Activated effector memory CD4-positive, alpha-beta T cell treated with Interleukin-2 at 50 U/mL for 16 hours (primary cell): ENCODE measurements at regions not wholly inside any gene's neighbourhood (a gene's known extent, or its start where the extent isn't known, plus 50 kb on each side); places are given as distances from the start of the nearest gene placed in this dataset.

ENCODE experiments used
- DNase-seq: peaks from one replicate; pipeline ENCODE4 v3.0.0-alpha.2; 2020

GRCh38 chr1:83012950-83013349, 986.0 kb downstream of the TTLL7 start:
- DNase-seq = no peak

GRCh38 chr1:83011265-83011664, 987.7 kb downstream of the TTLL7 start:
- no peak for DNase-seq

- DNase-seq = no peak
Measured at GRCh38 chr1:83006271-83006670, 992.7 kb downstream of the TTLL7 start.

- DNase-seq = no peak
Measured at GRCh38 chr1:83000286-83000685, 998.6 kb downstream of the TTLL7 start.

- DNase-seq = no peak
Measured at GRCh38 chr1:82995951-82996350, 1003.0 kb downstream of the TTLL7 start.

GRCh38 chr1:82994616-82995263, 1004.2 kb downstream of the TTLL7 start:
- DNase-seq = no peak

- no peak for DNase-seq
Measured at GRCh38 chr1:82991569-82991968, 1007.4 kb downstream of the TTLL7 start.

- no peak for DNase-seq
Measured at GRCh38 chr1:82979593-82980236, 1019.2 kb downstream of the TTLL7 start.

GRCh38 chr1:82978461-82979324, 1020.2 kb downstream of the TTLL7 start:
- DNase-seq = no peak

GRCh38 chr1:82972841-82973553, 1025.9 kb downstream of the TTLL7 start:
- no peak for DNase-seq

- no peak for DNase-seq
Measured at GRCh38 chr1:82969340-82969739, 1029.6 kb downstream of the TTLL7 start.

GRCh38 chr1:82962658-82963057, 1036.3 kb downstream of the TTLL7 start:
- DNase-seq = no peak

- no peak for DNase-seq
Measured at GRCh38 chr1:82950606-82951200, 1048.2 kb downstream of the TTLL7 start.

GRCh38 chr1:82948386-82948785, 1050.5 kb downstream of the TTLL7 start:
- no peak for DNase-seq

GRCh38 chr1:82947278-82947677, 1051.7 kb downstream of the TTLL7 start:
- no peak for DNase-seq

GRCh38 chr1:82946096-82946605, 1052.8 kb downstream of the TTLL7 start:
- no peak for DNase-seq

GRCh38 chr1:82944822-82945221, 1054.1 kb downstream of the TTLL7 start:
- no peak for DNase-seq

GRCh38 chr1:82934074-82934473, 1064.9 kb downstream of the TTLL7 start:
- no peak for DNase-seq

- no peak for DNase-seq
Measured at GRCh38 chr1:82932727-82933126, 1066.2 kb downstream of the TTLL7 start.

GRCh38 chr1:82932207-82932606, 1066.7 kb downstream of the TTLL7 start:
- DNase-seq = no peak

GRCh38 chr1:82931006-82931405, 1067.9 kb downstream of the TTLL7 start:
- no peak for DNase-seq

GRCh38 chr1:82927753-82928152, 1071.2 kb downstream of the TTLL7 start:
- DNase-seq = no peak

GRCh38 chr1:82924666-82925065, 1074.3 kb downstream of the TTLL7 start:
- no peak for DNase-seq
